A549 (cell line): ENCODE measurements at regions not wholly inside any gene's neighbourhood (a gene's known extent, or its start where the extent isn't known, plus 50 kb on each side); places are given as distances from the start of the nearest gene placed in this dataset.

Experiments used
- ATAC-seq, 2 experiments: fragments of 200-7000 bp in 1 of 2; fragments of >200 bp in 1 of 2; cut with Nextera tagmentation in 1 of 2; cut with Tn5 transposase in 1 of 2; 3 replicates each; pipeline versions ENCODE4 v1.8.0 to v1.9.1; 2018 to 2020; ENCODE audit warnings: mild to moderate bottlenecking in 1 of 2, moderate library complexity in 1 of 2
- CTCF ChIA-PET: fragments of 300-600 bp; sonication (Branson Sonifier 250); formaldehyde crosslinking; extraction: SDS; loops from one replicate; lab custom pipeline; 2021; ENCODE audit warnings: antibody characterized with exemption, inconsistent platforms; lab: Yijun Ruan, JAX
- POLR2A ChIA-PET: fragments of 350-600 bp; formaldehyde crosslinking; extraction: SDS; loops from one replicate; lab custom pipeline; 2021; ENCODE audit warnings: antibody characterized with exemption, inconsistent platforms; lab: Yijun Ruan, JAX
- DNase-seq, 2 experiments: peaks; one replicate each; pipeline versions ENCODE4 v3.0.0 to v3.0.0-alpha.2; 2011 to 2016; ENCODE audit warnings: low read depth in 1 of 2, low spot score in 1 of 2
- FAIRE-seq: peaks from 2 replicates; lab custom pipeline; 2011; peaks lifted over from hg19 to GRCh38; lab: Jason Lieb, UNC
- H3K27ac ChIP-seq, 2 experiments: fragments of >200 bp; sonication (Bioruptor Twin); formaldehyde crosslinking; 3 replicates each; pipeline ENCODE4 v1.5.1; 2016 to 2017
- H3K4me1 ChIP-seq: fragments of >200 bp; sonication (Bioruptor Twin); formaldehyde crosslinking; 3 replicates; pipeline ENCODE4 v1.6.1; 2016
- H3K4me2 ChIP-seq: fragments of >200 bp; sonication (Bioruptor Twin); formaldehyde crosslinking; 3 replicates; pipeline ENCODE4 v1.6.1; 2016
- H3K4me3 ChIP-seq: fragments of >200 bp; sonication (Bioruptor Twin); formaldehyde crosslinking; 3 replicates; pipeline ENCODE4 v1.5.1; 2016
- H3K9me3 ChIP-seq: fragments of >200 bp; sonication (Bioruptor Twin); formaldehyde crosslinking; 3 replicates; pipeline ENCODE4 v1.6.1; 2016
- BHLHE40 ChIP-seq: IDR thresholded peaks from 2 replicates; pipeline ENCODE4 v1.6.1; 2012; ENCODE audit warnings: low read depth, low read length, inconsistent platforms
- CBX2 ChIP-seq: fragments of 200-600 bp; sonication (generic); IDR thresholded peaks from 2 replicates; pipeline ENCODE4 v1.6.1; 2016; ENCODE audit warnings: low read depth, mild to moderate bottlenecking, borderline replicate concordance
- CHD2 ChIP-seq: fragments of 150-350 bp; IDR thresholded peaks from 2 replicates; pipeline ENCODE4 v1.6.1; 2014; ENCODE audit warnings: low read length; ENCODE audit not compliant: partially characterized antibody
- FOSB ChIP-seq: fragments of 250-450 bp; sonication (Bioruptor Pico); IDR thresholded peaks from 2 replicates; pipeline ENCODE4 v1.5.0; 2020; ENCODE audit warnings: mild to moderate bottlenecking, moderate library complexity
- GATA3 ChIP-seq: IDR thresholded peaks from 2 replicates; pipeline ENCODE4 v1.6.1; 2012; ENCODE audit warnings: borderline replicate concordance
- HDAC2 ChIP-seq: fragments of 200-600 bp; sonication (generic); IDR thresholded peaks from 2 replicates; pipeline ENCODE4 v1.6.1; 2016
- HEYL ChIP-seq: fragments of 250-450 bp; sonication (Bioruptor Pico); IDR thresholded peaks from 2 replicates; pipeline ENCODE4 v1.8.0; 2021; ENCODE audit warnings: mild to moderate bottlenecking, moderate library complexity
- HOXA7 ChIP-seq: fragments of 250-450 bp; sonication (Bioruptor Pico); IDR thresholded peaks from 2 replicates; pipeline ENCODE4 v1.5.0; 2020; ENCODE audit warnings: mild to moderate bottlenecking, moderate library complexity
- KDM1A ChIP-seq: fragments of 200-600 bp; sonication (generic); IDR thresholded peaks from 2 replicates; pipeline ENCODE4 v1.6.1; 2016; ENCODE audit warnings: low read depth, mild to moderate bottlenecking
- KDM5A ChIP-seq: fragments of 200-600 bp; sonication (generic); IDR thresholded peaks from 2 replicates; pipeline ENCODE4 v1.6.1; 2016; ENCODE audit warnings: antibody characterized with exemption, mild to moderate bottlenecking
- MAFK ChIP-seq: fragments of 450-650 bp; IDR thresholded peaks from 2 replicates; pipeline ENCODE4 v1.6.1; 2014; ENCODE audit not compliant: partially characterized antibody
- NPAS2 ChIP-seq: fragments of 250-450 bp; sonication (Bioruptor Pico); IDR thresholded peaks from 2 replicates; pipeline ENCODE4 v1.8.0; 2022; ENCODE audit warnings: mild to moderate bottlenecking, moderate library complexity, borderline replicate concordance
- NR3C1 ChIP-seq: fragments of >200 bp; sonication (Bioruptor Twin); formaldehyde crosslinking; IDR thresholded peaks from 3 replicates; pipeline ENCODE4 v1.6.1; 2017
- RARB ChIP-seq: fragments of 250-450 bp; sonication (Bioruptor Pico); IDR thresholded peaks from 2 replicates; pipeline ENCODE4 v1.8.0; 2021; ENCODE audit warnings: mild to moderate bottlenecking, moderate library complexity
- RFX5 ChIP-seq: fragments of 450-650 bp; IDR thresholded peaks from 2 replicates; pipeline ENCODE4 v1.7.1; 2014; ENCODE audit warnings: antibody characterized with exemption, mild to moderate bottlenecking, moderate library complexity
- SREBF2 ChIP-seq: fragments of 450-650 bp; IDR thresholded peaks from 2 replicates; pipeline ENCODE4 v1.6.1; 2014; ENCODE audit warnings: mild to moderate bottlenecking, moderate library complexity
- ZFP36 ChIP-seq: fragments of 450-650 bp; IDR thresholded peaks from 2 replicates; pipeline ENCODE4 v1.6.1; 2014; ENCODE audit warnings: borderline replicate concordance; ENCODE audit not compliant: partially characterized antibody
- WGBS: methylation state at CpG from one replicate; pipeline ENCODE4 v1.1.6; 2017; ENCODE audit errors: missing lambda C conversion rate; 5-methylcytosine and 5-hydroxymethylcytosine counted together
- TF ChIP-seq, protein P1 (sequence below): IDR thresholded peaks from 2 replicates; pipeline ENCODE4 v1.6.1; 2012
- TF ChIP-seq, protein P2 (sequence below): fragments of 250-450 bp; sonication (Bioruptor Pico); IDR thresholded peaks from 2 replicates; pipeline ENCODE4 v1.5.0; 2020; ENCODE audit warnings: low read depth, mild to moderate bottlenecking, moderate library complexity
- TF ChIP-seq, protein P3 (sequence below): fragments of 150-350 bp; IDR thresholded peaks from 2 replicates; pipeline ENCODE4 v1.6.1; 2014; ENCODE audit warnings: low read depth, mild to moderate bottlenecking, low read length
- TF ChIP-seq, protein P4 (sequence below): IDR thresholded peaks from 2 replicates; pipeline ENCODE4 v1.6.1; 2012; ENCODE audit warnings: low read depth, borderline replicate concordance

DNA sequence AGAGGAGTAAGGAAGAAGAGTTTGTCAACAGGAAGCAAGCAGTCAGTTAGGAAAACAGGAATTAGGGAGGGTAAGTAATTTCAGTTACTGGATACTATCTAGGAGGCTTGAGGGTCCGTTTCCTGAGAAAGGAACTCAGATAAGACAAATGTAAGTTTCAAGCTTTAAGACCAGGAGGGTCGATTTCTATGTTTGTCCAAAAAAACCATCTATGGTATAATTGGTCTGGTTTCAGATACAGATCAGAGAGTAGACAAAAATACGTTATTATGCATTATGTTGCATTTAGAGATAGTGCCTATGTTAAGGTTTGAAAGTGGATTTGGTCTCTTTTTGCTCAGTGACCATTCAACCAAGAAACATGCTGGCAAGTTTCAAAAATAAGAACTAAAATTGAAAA lies 789.6 kb upstream of the PCDH20 start:
- DNase-seq (no peak), FAIRE-seq (no peak), ATAC-seq (no peak)
- Histone ChIP-seq H3K4me1 (no peaks in the 10 kb centered on the region), H3K4me2 (no peak overlapping the region), H3K27ac (no peak overlapping the region), H3K9me3 (no peaks in the 10 kb centered on the region)
- CTCF ChIA-PET = interaction anchor here (0.9 kb wide), 1 partner anchor 10 kb away, joined by 3 read pairs; no protein-coding TSS in a partner anchor
- TF ChIP-seq RFX5 = no peak
- no peak for TF ChIP-seq HEYL (CRISPR knock-in tag)
- TF ChIP-seq HDAC2 = no peak
- TF ChIP-seq BHLHE40 = no peak
- TF ChIP-seq FOSB (CRISPR knock-in tag) = no peak
- TF ChIP-seq, all 56 proteins: peak for 0
- POLR2A ChIA-PET = no interaction called here
- WGBS = 14% methylated on average over 3 of the region's 3 CpGs
- H3K4me3 ChIP-seq = no peak overlapping the region

DNA sequence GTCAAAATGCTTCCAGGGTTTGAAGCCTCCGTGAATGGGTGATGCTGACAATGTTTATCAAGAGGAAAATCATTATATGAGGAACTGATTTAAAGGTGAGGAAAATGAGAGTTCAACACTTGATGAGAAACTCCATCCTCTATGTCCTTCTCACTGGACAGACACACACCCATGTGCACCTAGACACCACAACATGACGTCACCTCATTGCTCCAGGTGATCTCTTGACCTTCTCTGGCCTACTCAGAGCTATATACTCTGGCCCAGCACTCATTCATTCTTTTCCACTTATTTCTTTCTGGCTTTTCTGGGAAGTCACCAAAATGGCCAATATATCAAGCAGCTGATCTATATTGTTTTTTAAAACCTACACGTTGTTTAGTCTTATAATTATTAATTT lies 778.7 kb upstream of the PCDH20 start:
- ChIA-PET POLR2A (no interaction called here), CTCF (no interaction called here)
- Histone ChIP-seq H3K4me3 (no peak overlapping the region), H3K4me1 (no peaks in the 10 kb centered on the region), H3K27ac (no peak overlapping the region), H3K9me3 (no peaks in the 10 kb centered on the region), H3K4me2 (no peak overlapping the region)
- no peak for DNase-seq
- no peak for FAIRE-seq
- 16% methylated on average over 3 of the region's 3 CpGs for WGBS
- no peak for ATAC-seq
- no peak for TF ChIP-seq SREBF2
- no peak for TF ChIP-seq NPAS2 (CRISPR knock-in tag)
- TF ChIP-seq GATA3 = no peak
- TF ChIP-seq, protein P1, sequence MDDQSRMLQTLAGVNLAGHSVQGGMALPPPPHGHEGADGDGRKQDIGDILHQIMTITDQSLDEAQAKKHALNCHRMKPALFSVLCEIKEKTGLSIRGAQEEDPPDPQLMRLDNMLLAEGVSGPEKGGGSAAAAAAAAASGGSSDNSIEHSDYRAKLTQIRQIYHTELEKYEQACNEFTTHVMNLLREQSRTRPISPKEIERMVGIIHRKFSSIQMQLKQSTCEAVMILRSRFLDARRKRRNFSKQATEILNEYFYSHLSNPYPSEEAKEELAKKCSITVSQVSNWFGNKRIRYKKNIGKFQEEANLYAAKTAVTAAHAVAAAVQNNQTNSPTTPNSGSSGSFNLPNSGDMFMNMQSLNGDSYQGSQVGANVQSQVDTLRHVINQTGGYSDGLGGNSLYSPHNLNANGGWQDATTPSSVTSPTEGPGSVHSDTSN = no peak
- no peak for TF ChIP-seq HOXA7
- TF ChIP-seq, protein P2, sequence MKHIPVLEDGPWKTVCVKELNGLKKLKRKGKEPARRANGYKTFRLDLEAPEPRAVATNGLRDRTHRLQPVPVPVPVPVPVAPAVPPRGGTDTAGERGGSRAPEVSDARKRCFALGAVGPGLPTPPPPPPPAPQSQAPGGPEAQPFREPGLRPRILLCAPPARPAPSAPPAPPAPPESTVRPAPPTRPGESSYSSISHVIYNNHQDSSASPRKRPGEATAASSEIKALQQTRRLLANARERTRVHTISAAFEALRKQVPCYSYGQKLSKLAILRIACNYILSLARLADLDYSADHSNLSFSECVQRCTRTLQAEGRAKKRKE (CRISPR knock-in tag) = no peak
- TF ChIP-seq NR3C1 = no peak
- TF ChIP-seq CHD2 = no peak
- no peak for TF ChIP-seq KDM5A
- no peak for TF ChIP-seq HEYL (CRISPR knock-in tag)
- TF ChIP-seq, protein P3, sequence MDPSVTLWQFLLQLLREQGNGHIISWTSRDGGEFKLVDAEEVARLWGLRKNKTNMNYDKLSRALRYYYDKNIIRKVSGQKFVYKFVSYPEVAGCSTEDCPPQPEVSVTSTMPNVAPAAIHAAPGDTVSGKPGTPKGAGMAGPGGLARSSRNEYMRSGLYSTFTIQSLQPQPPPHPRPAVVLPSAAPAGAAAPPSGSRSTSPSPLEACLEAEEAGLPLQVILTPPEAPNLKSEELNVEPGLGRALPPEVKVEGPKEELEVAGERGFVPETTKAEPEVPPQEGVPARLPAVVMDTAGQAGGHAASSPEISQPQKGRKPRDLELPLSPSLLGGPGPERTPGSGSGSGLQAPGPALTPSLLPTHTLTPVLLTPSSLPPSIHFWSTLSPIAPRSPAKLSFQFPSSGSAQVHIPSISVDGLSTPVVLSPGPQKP = no peak
- no peak for TF ChIP-seq KDM1A
- no peak for TF ChIP-seq RARB (CRISPR knock-in tag)

DNA sequence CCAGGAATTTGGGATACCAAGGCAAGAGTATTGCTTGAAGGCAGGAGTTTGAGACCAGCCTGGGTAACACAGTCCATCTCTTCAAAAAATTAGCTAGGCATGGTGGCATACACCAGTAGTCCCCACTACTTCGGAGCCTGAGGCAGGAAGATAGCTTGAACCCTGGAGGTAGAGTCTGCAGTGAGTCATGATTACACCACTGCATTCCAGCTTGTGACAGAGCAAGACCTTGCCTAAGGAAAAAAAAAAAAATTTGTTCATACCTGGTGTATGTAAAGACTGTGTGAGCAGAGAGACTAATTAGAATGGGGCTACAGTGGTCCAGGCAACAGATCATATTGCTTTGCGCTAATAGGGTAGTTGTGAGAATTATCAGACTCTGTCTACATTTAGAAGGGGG lies 778.3 kb upstream of the PCDH20 start:
- no peak for FAIRE-seq
- no peaks in the 10 kb centered on the region for H3K9me3 ChIP-seq
- no peak for ATAC-seq
- ChIA-PET CTCF (no interaction called here), POLR2A (no interaction called here)
- H3K4me2 ChIP-seq = no peak overlapping the region
- TF ChIP-seq ZFP36 (no peak), CBX2 (no peak), CHD2 (no peak), MAFK (no peak), GATA3 (no peak), FOSB (CRISPR knock-in tag) (no peak), HEYL (CRISPR knock-in tag) (no peak)
- TF ChIP-seq, protein P4, sequence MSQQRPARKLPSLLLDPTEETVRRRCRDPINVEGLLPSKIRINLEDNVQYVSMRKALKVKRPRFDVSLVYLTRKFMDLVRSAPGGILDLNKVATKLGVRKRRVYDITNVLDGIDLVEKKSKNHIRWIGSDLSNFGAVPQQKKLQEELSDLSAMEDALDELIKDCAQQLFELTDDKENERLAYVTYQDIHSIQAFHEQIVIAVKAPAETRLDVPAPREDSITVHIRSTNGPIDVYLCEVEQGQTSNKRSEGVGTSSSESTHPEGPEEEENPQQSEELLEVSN = no peak
- H3K27ac ChIP-seq = no peak overlapping the region
- WGBS = 81% methylated on average over 1 of the region's 2 CpGs
- no peak overlapping the region for H3K4me3 ChIP-seq
- no peaks in the 10 kb centered on the region for H3K4me1 ChIP-seq
- DNase-seq = no peak
